ENCODE measurements at regions not wholly inside any gene's neighbourhood (a gene's known extent, or its start where the extent isn't known, plus 50 kb on each side); places are given as distances from the start of the nearest gene placed in this dataset.

DNA sequence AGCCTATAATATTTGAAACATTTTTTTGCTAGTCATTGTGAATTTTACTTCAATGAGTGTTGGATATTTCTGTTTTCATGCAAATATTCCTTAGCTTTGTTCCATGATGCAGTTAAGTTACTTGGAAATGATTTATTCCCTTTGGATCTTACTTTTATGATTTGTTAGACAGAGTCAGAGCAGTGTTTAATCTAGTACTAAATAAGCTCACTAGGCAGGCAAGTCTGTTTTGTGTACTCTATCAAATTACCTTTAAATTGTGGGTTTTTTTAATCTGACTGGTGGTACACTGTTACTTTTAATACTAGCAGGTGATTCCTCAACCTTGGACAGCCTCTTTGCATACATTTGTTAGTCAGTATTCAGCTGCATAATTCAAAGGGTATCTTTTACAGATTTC lies 173.3 kb upstream of the MBNL1 start:
- TF ChIP-seq, protein P1, sequence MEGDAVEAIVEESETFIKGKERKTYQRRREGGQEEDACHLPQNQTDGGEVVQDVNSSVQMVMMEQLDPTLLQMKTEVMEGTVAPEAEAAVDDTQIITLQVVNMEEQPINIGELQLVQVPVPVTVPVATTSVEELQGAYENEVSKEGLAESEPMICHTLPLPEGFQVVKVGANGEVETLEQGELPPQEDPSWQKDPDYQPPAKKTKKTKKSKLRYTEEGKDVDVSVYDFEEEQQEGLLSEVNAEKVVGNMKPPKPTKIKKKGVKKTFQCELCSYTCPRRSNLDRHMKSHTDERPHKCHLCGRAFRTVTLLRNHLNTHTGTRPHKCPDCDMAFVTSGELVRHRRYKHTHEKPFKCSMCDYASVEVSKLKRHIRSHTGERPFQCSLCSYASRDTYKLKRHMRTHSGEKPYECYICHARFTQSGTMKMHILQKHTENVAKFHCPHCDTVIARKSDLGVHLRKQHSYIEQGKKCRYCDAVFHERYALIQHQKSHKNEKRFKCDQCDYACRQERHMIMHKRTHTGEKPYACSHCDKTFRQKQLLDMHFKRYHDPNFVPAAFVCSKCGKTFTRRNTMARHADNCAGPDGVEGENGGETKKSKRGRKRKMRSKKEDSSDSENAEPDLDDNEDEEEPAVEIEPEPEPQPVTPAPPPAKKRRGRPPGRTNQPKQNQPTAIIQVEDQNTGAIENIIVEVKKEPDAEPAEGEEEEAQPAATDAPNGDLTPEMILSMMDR (IDR thresholded peaks at IDR 0.05) = no peak
- TF ChIP-seq POLR2A (IDR thresholded peaks at IDR 0.05) = no peak
